Panc1 (cell line): ENCODE measurements at regions not wholly inside any gene's neighbourhood (a gene's known extent, or its start where the extent isn't known, plus 50 kb on each side); places are given as distances from the start of the nearest gene placed in this dataset.

ENCODE experiments used
- ATAC-seq: fragments of 200-7000 bp; cut with Tn5 transposase; 2 replicates; pipeline ENCODE4 v1.9.1; 2020; ENCODE audit warnings: mild to moderate bottlenecking, moderate library complexity
- BruUV-seq: library from RNA; stranded (reverse); fragments of 400-500 nt; replicated peaks from 2 replicates; lab custom pipeline; 2021; lab: Mats Ljungman, UMichigan
- CTCF ChIA-PET: fragments of 300-600 bp; sonication (Branson Sonifier 250); formaldehyde crosslinking; loops from one replicate; lab custom pipeline; 2022; ENCODE audit warnings: antibody characterized with exemption; lab: Charles Lee
- POLR2A ChIA-PET: fragments of 300-600 bp; sonication (Branson Sonifier 250); formaldehyde crosslinking; loops from one replicate; lab custom pipeline; 2022; ENCODE audit warnings: antibody characterized with exemption; lab: Charles Lee
- DNase-seq: peaks from one replicate; pipeline ENCODE4 v3.0.0-alpha.2; 2010; ENCODE audit warnings: low read depth, low spot score
- H3K27ac ChIP-seq: 2 replicates; pipeline ENCODE4 v1.5.1; 2011; ENCODE audit warnings: mild to moderate bottlenecking, low read length, inconsistent platforms
- H3K27me3 ChIP-seq: fragments of 200-500 bp; sonication (Bioruptor generic); 2 replicates; pipeline ENCODE4 v1.6.0; 2014; ENCODE audit warnings: low read length, inconsistent platforms; ENCODE audit not compliant: control insufficient read depth, insufficient read depth
- H3K36me3 ChIP-seq: fragments of 200-500 bp; sonication (Bioruptor generic); 2 replicates; pipeline ENCODE4 v1.5.1; 2014; ENCODE audit warnings: inconsistent platforms, mild to moderate bottlenecking, low read length, moderate library complexity; ENCODE audit not compliant: control insufficient read depth, insufficient read depth
- H3K4me1 ChIP-seq: 2 replicates; pipeline ENCODE4 v1.5.1; 2011; ENCODE audit warnings: inconsistent platforms, mild to moderate bottlenecking, low read length, moderate library complexity; ENCODE audit not compliant: control insufficient read depth, insufficient read depth
- H3K4me3 ChIP-seq, 2 experiments: 2 replicates each; pipeline ENCODE4 v1.5.1; 2011 to 2012; ENCODE audit warnings: low read depth in 2 of 2, low read length in 2 of 2, mild to moderate bottlenecking in 2 of 2, inconsistent platforms in 1 of 2, moderate library complexity in 1 of 2
- H3K9me3 ChIP-seq: fragments of 200-500 bp; sonication (Bioruptor generic); 2 replicates; pipeline ENCODE4 v1.5.1; 2014; ENCODE audit warnings: low read depth, mild to moderate bottlenecking, inconsistent platforms, low read length, moderate library complexity; ENCODE audit not compliant: control insufficient read depth, insufficient read depth
- POLR2AphosphoS5 ChIP-seq: IDR thresholded peaks from 2 replicates; pipeline ENCODE4 v1.6.1; 2012; ENCODE audit warnings: mild to moderate bottlenecking, low read depth, low read length, moderate library complexity
- REST ChIP-seq, 2 experiments: IDR thresholded peaks; 2 replicates each; pipeline ENCODE4 v1.6.1; 2011 to 2012; ENCODE audit warnings: low read depth in 2 of 2, control low read depth in 1 of 2, low read length in 1 of 2, mild to moderate bottlenecking in 1 of 2, moderate library complexity in 1 of 2; ENCODE audit not compliant: insufficient read depth in 1 of 2
- SIN3A ChIP-seq: IDR thresholded peaks from 2 replicates; pipeline ENCODE4 v1.6.1; 2012; ENCODE audit warnings: low read depth, mild to moderate bottlenecking, low read length, moderate library complexity, borderline replicate concordance; ENCODE audit not compliant: insufficient read depth
- TCF7L2 ChIP-seq: IDR thresholded peaks from 2 replicates; pipeline ENCODE4 v1.6.1; 2011; ENCODE audit warnings: mild to moderate bottlenecking, low read depth, low read length, inconsistent platforms
- in situ Hi-C: cut with HindIII; loops from 2 replicates; pipeline ENCODE4 v1.10.0; 2016; ENCODE audit warnings: low sequenced_read_pairs, low pct_unique_long_range_greater_than_20kb
- intact Hi-C: fragments of 100-400 bp; cut with micrococcal nuclease; formaldehyde crosslinking; loops from one replicate; pipeline ENCODE4 v1.10.0; 2022; ENCODE audit not compliant: unreplicated experiment
- TF ChIP-seq, protein P1 (sequence below): fragments of 450-650 bp; IDR thresholded peaks from 2 replicates; pipeline ENCODE4 v1.5.1; 2017; ENCODE audit warnings: mild to moderate bottlenecking

DNA sequence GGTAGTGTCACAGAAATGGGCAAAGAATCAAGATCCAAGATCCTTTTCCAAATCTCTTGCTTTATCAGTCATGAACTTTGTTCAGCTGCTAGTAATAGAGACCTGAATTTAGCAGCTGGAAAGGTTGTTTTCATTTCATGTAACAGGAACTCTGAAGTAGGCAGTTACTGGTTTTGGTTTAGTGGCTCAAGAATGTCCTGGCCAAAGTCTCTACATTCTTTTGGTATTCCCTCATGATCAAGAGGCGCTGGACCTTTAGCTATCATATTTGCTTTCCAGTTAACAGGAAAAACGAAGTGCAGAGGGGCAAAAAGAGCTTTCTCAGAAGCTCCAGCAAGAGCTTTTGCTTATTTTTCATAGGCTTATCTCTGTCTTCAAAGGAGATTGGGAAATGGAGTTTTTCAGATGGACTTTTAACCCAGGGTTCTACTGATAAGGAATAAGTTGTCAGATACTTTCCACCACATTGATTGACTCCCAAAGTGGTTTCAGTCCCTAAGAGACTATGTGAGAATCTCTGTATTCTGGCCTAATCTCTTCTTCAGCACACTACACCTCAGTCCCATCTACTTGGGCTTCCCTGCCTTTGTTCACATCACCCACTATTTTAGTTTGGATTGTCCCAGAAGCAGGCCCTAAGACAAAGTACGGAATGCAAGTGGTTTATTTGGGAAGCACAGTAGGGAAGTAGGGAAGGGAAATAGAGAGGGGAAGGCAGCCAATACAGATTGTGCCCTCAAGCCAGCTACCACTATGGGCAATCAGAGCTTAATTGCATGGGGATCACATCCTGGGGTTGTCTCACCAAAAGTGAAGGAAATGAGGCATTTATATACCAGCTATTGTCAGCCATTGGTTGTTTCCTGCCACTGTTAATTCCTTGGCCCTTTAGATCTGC is 359.3 kb downstream of the LRRC70 start:
- in situ Hi-C loops, result no loop called here
- no peaks in the 10 kb centered on the region for H3K4me1 ChIP-seq
- DNase-seq (no peak), ATAC-seq (no peak)
- TF ChIP-seq, protein P1, sequence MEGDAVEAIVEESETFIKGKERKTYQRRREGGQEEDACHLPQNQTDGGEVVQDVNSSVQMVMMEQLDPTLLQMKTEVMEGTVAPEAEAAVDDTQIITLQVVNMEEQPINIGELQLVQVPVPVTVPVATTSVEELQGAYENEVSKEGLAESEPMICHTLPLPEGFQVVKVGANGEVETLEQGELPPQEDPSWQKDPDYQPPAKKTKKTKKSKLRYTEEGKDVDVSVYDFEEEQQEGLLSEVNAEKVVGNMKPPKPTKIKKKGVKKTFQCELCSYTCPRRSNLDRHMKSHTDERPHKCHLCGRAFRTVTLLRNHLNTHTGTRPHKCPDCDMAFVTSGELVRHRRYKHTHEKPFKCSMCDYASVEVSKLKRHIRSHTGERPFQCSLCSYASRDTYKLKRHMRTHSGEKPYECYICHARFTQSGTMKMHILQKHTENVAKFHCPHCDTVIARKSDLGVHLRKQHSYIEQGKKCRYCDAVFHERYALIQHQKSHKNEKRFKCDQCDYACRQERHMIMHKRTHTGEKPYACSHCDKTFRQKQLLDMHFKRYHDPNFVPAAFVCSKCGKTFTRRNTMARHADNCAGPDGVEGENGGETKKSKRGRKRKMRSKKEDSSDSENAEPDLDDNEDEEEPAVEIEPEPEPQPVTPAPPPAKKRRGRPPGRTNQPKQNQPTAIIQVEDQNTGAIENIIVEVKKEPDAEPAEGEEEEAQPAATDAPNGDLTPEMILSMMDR, result no peak
- no peak for TF ChIP-seq SIN3A
- no peak for TF ChIP-seq POLR2AphosphoS5
- no peak for TF ChIP-seq REST (IDR thresholded peaks at IDR 0.05; ENCODE audit: insufficient read depth in 1 of 2, low read depth in 2 of 2, low read length in 1 of 2)
- no peak for TF ChIP-seq TCF7L2
- no TSS peak for BruUV-seq
- CTCF ChIA-PET, result no interaction called here
- H3K9me3 ChIP-seq, result no peaks in the 10 kb centered on the region
- no peaks in the 10 kb centered on the region; the same call in 1 of the 2 replicates for H3K27me3 ChIP-seq
- intact Hi-C loops, result no loop called here
- no peaks in the 10 kb centered on the region for H3K36me3 ChIP-seq
- no peak overlapping the region for H3K27ac ChIP-seq
- no peak overlapping the region for H3K4me3 ChIP-seq
- POLR2A ChIA-PET, result no interaction called here

GRCh38 chr5:62935660-62936059 is 357.0 kb downstream of the LRRC70 start:
- CTCF ChIA-PET, result no interaction called here
- no TSS peak for BruUV-seq
- H3K36me3 ChIP-seq, result no peaks in the 10 kb centered on the region
- H3K9me3 ChIP-seq, result no peaks in the 10 kb centered on the region
- ATAC-seq (no peak), DNase-seq (no peak)
- POLR2A ChIA-PET, result no interaction called here
- H3K4me1 ChIP-seq, result no peaks in the 10 kb centered on the region
- no peak overlapping the region for H3K4me3 ChIP-seq
- no peaks in the 10 kb centered on the region; the same call in 1 of the 2 replicates for H3K27me3 ChIP-seq
- intact Hi-C loops (no loop called here), in situ Hi-C loops (no loop called here)
- no peak overlapping the region for H3K27ac ChIP-seq
- TF ChIP-seq SIN3A, result no peak
- TF ChIP-seq, protein P1, result no peak
- no peak for TF ChIP-seq TCF7L2
- TF ChIP-seq REST (IDR thresholded peaks at IDR 0.05; ENCODE audit: insufficient read depth in 1 of 2, low read depth in 2 of 2, low read length in 1 of 2), result no peak
- TF ChIP-seq POLR2AphosphoS5, result no peak
